COLO829 (cell line): ENCODE measurements at regions not wholly inside any gene's neighbourhood (a gene's known extent, or its start where the extent isn't known, plus 50 kb on each side); places are given as distances from the start of the nearest gene placed in this dataset.

Source experiments
- DNase-seq: peaks from one replicate; pipeline ENCODE4 v3.0.0; 2012; ENCODE audit warnings: low spot score

DNA sequence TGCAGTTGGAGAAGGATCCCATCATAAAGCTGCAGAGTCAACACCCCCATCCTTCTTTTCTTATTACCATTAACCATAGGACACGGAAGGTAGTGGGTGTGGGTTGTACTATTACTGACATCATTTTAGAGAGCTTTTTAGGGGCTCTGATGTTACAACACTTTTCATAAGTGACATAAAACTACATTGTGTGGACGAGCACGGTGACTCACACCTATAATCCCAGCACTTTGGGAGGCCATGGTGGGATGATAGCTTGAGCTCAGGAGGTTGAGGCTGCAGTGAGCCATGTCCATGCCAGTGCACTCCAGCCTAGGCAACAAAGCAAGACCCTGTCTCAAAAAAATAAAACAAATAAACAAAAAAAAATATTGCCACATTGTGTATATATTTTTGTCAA lies 167.1 kb downstream of the DUSP6 start:
- no peak for DNase-seq

DNA sequence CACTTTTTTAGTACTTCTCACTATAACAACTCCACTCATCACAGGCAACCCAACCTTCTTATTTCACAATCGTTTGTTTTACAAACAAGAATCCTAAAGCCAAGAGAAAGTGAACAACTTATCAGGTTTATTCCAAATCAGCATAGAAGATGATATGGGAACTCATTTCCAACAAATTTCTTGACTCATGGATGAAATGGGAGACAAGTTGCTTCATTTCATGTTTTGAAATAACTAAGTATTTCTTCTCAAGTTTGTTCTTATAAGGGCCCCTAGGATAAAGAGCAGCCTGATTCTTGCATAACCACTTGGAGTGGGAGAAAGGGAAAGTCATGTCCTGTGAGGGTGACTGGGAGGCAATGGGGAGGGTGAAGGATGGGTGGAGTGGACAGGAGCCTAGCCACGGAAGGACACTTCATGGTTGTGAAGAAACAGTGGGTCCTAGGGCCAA lies 168.3 kb downstream of the DUSP6 start:
- DNase-seq = no peak

DNA sequence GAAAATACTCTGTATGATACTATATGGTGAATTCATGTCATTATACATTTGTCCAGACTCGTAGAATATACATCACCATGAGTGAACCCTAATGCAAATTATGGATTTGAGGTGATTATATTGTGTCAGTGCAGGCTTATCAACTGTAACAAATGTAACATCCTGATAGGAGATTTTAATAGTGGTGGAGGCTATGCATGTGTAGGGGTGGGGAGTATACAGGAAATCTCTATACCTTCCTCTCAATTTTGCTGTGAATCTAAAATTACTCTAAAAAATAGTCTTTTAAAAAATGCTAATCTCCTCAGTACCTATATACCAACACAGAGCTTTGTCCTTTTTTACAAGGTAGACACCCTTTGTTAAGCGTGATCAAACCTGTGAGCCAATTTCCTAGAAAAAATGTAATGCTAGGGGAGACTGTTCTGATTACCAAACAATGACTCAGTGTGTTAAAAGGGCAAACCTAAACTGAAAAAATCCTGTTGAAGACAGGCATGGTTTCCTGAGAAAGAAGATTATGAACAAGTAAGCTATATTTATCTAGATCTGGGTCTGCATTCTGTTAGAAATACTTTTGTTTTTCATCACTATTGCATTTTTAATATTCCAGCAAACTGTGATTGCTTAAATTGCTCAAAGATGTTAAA lies 170.9 kb downstream of the DUSP6 start:
- DNase-seq = peak; percentile 24

DNA sequence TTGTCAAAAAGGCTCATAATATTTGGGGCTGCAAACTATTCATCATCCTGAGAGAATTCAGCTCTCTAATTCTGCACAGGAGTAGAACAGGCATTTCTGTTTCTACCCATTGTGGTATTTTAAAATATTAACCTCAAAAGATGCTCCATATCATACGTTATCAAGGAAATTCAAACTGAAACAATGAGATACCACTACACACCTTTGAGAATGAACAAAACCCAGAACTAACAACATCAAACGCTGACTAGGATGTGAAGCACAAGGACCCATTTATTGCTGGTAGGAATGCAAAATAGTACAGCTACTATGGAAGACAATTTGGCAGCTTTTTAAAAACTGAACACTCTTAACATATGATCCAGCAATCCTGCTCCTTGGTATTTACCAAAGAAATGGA lies 171.8 kb downstream of the DUSP6 start:
- DNase-seq = no peak

DNA sequence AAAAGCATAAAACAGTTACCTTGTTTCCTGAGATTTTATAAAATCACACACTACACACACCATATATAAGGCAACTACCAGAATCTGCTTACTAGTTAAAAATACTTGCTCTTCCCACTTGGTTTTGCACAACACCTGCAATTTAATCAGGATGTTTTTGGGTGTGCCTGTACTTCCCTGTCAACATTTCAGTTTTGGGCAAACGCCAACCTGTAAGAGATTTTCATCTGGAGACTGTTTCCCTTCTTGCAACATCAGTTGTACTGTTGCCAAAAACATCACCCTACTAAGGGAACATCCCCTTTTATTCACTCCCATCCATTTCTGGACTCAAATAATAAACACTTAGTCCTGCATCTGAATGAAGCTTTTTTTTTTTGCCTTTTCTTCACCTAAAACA lies 172.3 kb downstream of the DUSP6 start:
- no peak for DNase-seq

DNA sequence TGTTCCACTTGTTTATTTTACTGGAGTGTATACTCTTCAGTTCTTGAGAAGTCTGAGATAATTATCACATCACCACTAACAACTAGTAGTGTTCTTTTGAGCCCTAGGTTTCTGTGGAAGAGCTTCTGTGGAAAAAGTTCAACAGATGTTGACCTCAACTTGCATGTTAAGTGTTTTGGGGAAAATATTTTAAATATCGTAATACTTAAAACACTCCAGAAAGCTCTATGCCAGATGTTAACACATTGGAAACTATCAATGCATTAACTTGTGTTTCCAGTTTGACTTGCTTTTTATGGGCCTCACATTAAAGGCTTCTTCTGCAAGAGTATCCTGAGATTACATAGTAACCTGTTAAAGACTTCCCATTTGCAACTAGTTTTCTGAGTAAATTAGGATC lies 173.1 kb downstream of the DUSP6 start:
- no peak for DNase-seq

DNA sequence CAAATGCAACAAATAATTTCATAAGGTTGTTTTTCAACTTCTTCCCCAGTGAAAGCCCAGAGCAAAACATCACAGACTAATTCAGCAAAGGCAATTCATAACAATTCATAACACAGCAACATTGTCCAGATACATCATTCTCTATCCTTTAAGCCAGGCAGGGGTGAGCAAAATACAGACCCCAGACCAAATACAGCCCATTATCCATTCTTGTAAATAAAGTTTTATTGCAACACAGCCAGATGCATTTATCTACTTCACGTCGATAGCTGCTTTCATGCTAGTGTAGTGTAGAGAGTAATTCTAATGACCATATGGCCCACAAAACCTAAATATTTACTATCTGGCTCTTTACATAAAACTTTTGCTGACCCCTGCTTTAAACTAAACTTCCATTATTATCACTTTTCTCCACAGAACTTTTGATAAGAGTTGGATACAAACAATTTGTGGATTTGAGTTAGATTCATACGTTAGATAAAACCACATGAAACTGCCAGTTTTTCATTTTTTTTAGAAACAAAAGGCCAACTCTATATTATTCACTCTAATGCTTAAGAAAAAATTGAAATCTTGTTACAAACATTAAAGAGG lies 174.4 kb downstream of the DUSP6 start:
- no peak for DNase-seq

DNA sequence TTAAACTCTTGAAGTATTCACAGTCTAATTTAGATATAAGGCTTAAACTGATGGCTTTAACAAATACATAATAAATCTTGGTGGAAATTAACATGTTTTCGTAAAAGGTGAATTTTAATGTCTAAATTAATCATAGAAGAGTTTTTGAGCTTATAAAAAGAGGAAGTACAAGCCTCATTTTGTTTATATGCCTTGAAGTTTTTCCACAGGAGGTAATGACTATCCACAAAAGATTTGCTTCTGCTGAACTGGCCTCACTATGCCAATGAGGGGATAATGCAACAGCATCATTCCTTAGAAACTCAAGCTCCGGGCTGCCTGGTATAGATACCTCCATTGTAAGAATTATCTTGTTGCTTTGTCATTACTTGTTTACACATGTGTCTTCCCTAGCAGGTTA lies 175.6 kb downstream of the DUSP6 start:
- no peak for DNase-seq

DNA sequence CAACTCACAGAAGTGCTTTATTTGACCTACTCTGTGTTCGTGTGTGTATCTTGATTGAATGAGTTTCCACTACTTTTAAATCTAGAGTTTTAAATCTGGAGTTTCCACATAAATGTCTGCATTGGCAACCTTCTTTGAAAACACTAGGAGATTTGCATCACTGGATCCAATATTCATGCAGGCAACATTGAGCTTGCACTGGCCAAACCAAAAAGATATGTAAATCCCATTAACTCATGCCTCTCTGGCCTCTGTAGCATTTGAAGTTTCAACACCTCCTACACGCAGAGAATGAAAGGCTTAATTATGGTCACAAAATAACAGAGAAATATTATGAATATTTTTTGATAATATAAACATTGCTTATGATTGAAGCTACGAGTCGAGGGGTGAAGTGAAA lies 178.6 kb downstream of the DUSP6 start:
- DNase-seq = no peak

DNA sequence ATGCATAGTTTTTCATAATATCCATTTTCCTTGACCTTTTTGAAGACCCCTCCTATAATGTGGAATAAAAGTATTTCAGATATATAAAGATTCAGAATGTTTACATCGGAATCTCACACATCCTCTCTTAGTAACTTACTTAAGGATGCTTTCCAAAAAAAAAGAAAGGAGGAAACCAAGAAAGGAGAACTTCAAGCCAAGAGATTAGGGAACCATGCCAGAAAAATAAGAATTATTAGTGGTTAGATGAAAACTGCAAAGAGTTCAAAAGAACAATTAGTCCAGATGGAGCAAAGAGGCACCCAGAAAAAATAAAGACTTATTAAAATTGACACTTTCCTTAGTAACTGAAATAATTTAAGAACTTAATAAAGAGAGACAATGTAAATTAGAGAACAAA lies 179.2 kb downstream of the DUSP6 start:
- DNase-seq = no peak

DNA sequence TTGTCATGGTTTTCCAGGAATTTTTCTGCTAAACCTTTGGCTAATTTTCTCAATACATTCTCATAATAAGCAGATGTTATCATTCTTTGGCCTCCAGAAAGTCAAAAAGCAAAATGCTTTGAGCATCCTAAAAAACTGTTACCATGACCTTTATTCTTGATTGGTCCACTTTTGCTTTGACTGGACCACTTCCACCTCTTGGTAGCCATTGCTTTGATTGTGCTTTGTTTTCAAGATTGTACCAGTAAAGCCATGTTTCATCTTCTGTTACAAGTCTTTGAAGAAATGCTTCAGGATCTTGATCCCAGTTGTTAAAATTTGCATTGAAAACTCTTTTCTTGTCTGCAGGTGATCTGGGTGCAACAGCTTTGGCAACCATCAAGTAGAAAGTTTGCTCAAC lies 180.1 kb downstream of the DUSP6 start:
- DNase-seq = no peak

DNA sequence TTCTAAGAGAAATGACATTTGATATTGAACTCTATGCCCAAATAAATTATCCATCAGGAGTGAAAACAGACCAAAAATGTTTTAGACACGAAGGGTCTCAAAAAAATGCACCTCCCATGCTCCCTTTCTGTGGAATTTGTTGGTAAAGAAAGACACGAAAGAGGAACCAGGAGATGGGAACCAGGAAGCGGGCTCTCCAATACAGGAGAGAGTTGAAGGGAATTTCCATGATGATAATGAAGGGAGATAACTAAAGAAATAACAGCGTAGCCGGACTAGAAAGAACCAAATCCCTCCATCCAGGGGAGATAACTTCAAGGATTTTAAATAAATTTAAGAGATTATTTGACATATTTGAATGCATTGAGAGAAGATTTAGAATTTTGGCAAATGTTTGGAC lies 183.0 kb downstream of the DUSP6 start:
- no peak for DNase-seq

DNA sequence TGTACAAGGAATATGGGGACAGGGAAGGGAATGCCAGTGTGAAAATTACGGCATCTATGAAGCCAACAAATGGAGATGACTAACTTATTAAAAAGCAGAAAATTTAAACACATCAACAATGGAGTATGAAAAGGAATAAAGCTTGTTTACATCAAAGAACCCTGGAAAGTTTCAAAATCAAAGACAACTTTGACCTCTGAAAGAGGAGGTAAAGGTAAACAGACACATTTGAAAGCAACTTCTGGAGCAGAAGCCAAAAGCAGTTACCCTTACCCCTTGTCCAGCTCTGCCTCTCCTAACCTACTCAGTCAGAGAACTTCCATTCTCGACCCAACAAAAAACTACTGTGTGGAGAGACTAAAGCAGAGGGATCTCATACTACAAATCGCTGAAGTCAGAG lies 184.3 kb downstream of the DUSP6 start:
- DNase-seq = no peak

DNA sequence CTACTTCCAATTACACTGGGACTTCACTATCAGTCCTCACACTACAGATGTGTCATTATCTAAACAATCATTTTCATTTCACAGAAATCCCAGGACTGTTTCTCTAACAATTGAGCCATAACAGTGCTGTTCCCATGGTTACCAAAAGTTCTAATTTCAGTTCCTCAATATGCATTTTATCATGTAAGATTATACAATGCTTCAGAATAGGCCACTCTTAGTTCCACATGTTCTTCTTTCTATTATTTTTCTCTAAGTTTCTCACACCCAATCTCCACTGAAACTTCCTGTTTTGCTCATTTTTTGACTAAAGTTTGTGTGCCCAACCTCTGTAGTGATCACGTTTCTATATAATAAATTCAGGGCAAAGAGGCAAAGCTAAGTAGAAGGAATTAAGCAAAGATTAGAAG lies 185.8 kb downstream of the DUSP6 start:
- no peak for DNase-seq

DNA sequence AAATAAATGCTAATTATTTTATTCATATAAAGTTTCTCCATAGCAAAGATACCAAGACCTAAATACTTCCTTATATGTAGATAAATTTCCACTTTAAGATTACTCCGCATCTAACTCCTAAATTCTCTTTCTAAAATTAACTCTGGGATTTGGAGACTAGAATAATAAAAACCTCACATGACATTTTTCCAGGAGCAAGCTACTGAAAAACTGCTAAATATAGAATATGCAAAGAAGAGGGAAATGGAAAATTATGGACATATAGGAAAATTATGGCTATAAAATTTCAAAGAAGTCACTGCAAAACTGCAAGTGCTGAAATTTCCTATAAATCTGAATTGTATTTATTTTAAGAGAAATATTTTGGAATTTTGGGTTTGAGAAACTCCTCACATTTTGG lies 186.2 kb downstream of the DUSP6 start:
- no peak for DNase-seq

DNA sequence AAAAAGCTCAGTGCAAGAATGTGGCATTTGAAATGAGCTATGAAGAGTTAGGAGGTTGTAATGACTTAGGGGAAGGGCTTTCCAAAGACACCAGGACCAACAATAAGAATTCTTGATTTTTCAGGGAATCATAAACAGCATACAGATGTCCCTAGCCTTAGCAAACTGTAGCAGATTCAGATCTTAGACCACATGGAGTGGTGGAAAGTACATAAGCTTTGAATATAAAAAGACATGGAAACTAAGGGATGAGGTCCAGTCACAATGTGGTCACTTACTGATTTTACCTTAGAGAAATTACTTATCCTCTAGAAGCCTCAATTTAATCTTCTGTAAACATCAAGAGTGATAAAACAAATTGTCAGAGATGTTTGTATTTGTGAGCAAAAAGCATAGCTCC lies 186.6 kb downstream of the DUSP6 start:
- DNase-seq = no peak

DNA sequence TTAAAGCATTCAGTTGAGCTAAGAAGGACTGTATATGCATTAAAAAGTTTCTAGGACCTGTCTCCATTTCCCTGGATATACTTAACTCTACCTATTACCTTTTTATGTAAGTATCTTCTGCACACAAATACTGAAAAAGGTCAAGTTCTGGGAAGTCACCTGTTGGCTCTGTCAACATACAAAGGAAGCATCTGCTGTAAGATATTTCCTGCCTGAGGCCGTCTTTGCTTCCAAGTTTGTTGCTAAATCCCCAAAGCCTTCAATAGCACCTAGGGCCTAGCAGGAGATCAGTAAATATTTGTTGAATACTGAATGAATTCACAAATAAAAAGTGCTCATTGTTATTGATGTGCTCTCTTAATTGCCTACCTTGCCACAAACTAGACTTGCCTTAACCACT lies 188.4 kb downstream of the DUSP6 start:
- DNase-seq = no peak

DNA sequence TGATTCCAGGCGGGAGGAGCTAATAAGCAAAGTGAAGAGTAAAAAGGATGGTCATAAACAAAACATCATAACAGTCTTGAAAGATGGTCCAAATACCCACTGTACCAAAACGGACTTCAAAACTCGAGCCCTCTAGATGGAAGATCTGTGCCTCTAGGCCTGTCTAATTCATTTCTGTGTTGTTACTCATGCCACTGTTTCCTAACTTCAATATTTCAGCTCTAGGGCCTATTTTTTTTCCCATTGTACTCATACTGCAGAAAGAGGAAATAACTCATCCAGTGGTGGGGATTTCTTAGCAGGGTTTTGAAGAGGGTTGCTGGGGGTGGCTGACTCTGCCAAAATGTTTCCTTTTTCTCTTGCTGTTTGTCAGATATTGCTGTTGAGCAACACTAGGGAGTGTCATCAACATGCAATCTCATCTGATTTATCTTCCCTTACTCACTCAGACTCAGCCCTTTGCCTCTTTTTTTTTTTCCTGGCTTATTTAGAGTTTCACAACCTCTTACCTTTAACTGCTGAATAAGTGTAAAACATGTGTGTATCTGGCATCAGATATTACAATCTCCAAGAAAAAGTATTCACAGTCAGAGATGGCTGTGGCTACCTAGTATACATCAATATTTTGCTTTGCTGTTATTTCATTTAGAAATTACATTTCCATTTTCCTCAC lies 189.6 kb downstream of the DUSP6 start:
- DNase-seq = peak; percentile 66

DNA sequence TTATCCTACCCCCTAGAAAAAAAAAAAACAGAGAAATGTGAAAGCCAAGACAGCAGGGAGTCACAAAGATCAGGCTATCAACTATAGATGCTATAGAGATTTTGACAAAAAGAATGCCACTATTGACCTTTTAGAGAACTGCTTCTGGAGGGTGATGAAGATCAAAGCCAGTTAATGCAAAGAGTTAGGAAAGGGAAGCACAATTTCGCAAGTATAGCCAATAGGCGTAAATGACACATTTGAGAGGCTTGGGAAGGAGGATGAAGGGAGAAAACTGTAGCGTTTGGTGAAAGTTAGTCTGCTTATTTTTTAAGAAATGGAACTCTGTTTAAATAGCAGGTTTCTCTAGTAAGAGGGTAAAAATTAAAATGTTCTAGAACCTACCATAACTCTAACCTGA lies 190.7 kb downstream of the DUSP6 start:
- no peak for DNase-seq

DNA sequence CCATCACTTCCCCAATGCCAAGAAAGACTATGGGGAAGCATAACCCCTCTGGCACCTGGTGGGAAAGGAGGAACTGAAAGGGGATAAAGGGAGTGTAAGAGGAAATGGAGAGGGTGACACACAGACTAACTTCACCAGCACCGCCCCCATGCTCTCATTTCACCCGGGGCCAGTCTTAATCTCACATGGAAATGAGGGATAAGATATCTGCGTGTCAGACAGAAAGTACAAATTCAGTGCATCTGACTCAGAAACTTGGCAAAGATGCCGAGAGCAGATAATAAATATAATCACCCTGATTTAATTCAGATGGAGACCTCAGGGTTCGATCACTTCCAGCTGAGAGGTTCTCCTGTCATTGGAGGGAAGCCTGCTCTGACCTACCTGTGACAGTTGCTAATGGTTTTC lies 191.6 kb downstream of the DUSP6 start:
- peak; percentile 61 for DNase-seq

DNA sequence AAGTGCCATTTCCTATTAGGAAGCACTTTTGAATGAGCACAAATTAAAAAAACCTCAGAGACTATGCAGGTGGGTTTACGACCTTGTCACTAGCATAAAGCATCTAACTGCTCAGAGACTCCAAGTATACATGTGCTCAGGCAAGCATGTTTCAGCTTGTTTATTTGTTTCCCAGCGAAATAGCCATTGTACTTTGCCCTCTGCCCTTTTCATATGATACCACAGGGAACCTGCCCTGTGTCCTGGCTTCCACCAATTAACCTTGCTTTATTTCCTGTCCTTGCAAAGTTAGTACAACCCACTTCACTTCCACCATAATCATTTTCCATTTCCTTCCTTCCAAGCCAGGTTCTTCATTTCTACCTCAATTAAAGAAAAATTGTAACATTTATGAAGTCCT lies 194.9 kb downstream of the DUSP6 start:
- DNase-seq = no peak

DNA sequence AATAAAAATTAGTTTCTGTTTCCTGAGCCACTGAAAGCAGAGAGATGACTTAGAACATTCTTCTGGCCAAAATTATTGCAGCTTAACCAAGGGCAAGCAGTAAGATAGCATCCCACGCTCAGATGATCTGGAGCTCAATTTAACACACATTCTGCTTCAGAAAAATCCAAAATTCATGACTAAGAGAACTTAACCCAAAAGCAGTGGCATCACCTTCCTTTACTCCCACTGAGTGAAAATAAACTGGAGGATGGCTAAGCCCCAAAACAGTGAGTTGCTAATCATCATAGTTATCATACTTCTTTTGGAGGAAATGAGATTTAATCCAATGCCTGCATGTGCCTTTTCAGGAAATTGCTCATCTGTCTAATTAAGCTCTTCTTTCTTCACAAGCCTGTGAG lies 195.4 kb downstream of the DUSP6 start:
- no peak for DNase-seq

DNA sequence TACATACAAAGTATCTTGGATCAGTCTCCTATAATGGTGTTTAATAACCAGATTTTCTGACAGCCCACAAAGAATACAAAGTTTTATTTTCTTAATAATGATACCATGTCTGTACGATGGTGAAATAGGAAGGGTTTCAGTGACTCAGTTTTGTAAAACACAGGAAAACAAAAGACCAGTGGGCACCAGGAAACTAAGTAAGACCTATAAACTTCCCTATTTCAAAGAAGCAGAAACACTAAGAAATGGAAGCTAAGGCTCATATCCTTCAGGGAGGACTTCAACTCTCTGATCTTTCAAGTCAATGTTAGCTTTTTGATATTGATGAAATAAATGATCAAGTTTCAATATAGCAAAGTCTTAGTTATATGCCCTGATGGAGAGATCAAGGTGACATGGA lies 196.0 kb downstream of the DUSP6 start:
- no peak for DNase-seq

DNA sequence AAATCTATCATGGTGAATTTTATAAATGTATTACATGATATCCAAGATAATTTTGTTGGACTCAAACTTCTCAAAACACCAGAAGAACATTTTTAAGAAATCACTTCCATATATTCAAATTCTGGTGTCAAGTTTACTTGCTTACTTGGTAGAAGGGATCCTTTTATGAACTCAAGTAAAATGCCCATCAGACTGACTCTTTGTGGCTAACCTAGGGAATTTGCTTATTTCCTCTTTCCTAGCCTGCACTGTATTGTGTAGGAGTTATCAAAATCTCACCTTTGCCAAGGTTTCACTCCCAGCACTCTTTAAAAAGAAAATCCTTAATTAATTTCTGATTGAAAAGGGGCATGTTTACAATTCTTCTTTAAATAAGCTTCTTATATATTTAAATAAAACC lies 196.5 kb downstream of the DUSP6 start:
- DNase-seq = no peak
